ENCODE measurements at regions not wholly inside any gene's neighbourhood (a gene's known extent, or its start where the extent isn't known, plus 50 kb on each side); places are given as distances from the start of the nearest gene placed in this dataset.

- Mint-ChIP-seq H3K4me3 (no peak overlapping the region), H3K27me3 (ENCODE audit: low read depth, poor library complexity) (no peaks in the 10 kb centered on the region)
Measured at GRCh38 chr11:24400059-24400665, 96.7 kb upstream of the LUZP2 start.

GRCh38 chr11:24406389-24406788 is 90.5 kb upstream of the LUZP2 start:
- H3K4me1 Mint-ChIP-seq: no peaks in the 10 kb centered on the region
- no peak for TF ChIP-seq CTCF (IDR thresholded peaks at IDR 0.05)
- H3K27me3 Mint-ChIP-seq (ENCODE audit: low read depth, poor library complexity): no peaks in the 10 kb centered on the region
- H3K9me3 Mint-ChIP-seq: no peaks in the 10 kb centered on the region
- H3K27ac Mint-ChIP-seq: no peak overlapping the region
- DNase-seq: no peak
- H3K36me3 Mint-ChIP-seq (ENCODE audit: low read depth): no peaks in the 10 kb centered on the region
- H3K4me3 Mint-ChIP-seq: no peak overlapping the region

More at GRCh38 chr11:24400059-24400665, 96.7 kb upstream of the LUZP2 start:
- TF ChIP-seq CTCF (IDR thresholded peaks at IDR 0.05): no peak
- no peak for DNase-seq
- Mint-ChIP-seq H3K4me1 (peaks cover 6% of the 10 kb centered on the region), H3K27ac (no peak overlapping the region), H3K36me3 (ENCODE audit: low read depth) (no peaks in the 10 kb centered on the region), H3K9me3 (no peaks in the 10 kb centered on the region)

- no peak for DNase-seq
- H3K36me3 Mint-ChIP-seq (ENCODE audit: low read depth): no peaks in the 10 kb centered on the region
- no peak overlapping the region for H3K4me3 Mint-ChIP-seq
- H3K27ac Mint-ChIP-seq: no peak overlapping the region
- no peaks in the 10 kb centered on the region for H3K4me1 Mint-ChIP-seq
- H3K27me3 Mint-ChIP-seq (ENCODE audit: low read depth, poor library complexity): no peaks in the 10 kb centered on the region
- TF ChIP-seq CTCF (IDR thresholded peaks at IDR 0.05): no peak
- H3K9me3 Mint-ChIP-seq: no peaks in the 10 kb centered on the region
Measured at GRCh38 chr11:24406980-24407379, 89.9 kb upstream of the LUZP2 start.

GRCh38 chr11:24407733-24408132 is 89.1 kb upstream of the LUZP2 start:
- Mint-ChIP-seq H3K27ac (no peak overlapping the region), H3K4me3 (no peak overlapping the region), H3K9me3 (no peaks in the 10 kb centered on the region), H3K4me1 (no peaks in the 10 kb centered on the region), H3K36me3 (ENCODE audit: low read depth) (no peaks in the 10 kb centered on the region), H3K27me3 (ENCODE audit: low read depth, poor library complexity) (no peaks in the 10 kb centered on the region)
- no peak for TF ChIP-seq CTCF (IDR thresholded peaks at IDR 0.05)
- DNase-seq: no peak

GRCh38 chr11:24408202-24408601 is 88.7 kb upstream of the LUZP2 start:
- no peaks in the 10 kb centered on the region for H3K27me3 Mint-ChIP-seq (ENCODE audit: low read depth, poor library complexity)
- DNase-seq: no peak
- no peak overlapping the region for H3K27ac Mint-ChIP-seq
- H3K9me3 Mint-ChIP-seq: no peaks in the 10 kb centered on the region
- H3K4me1 Mint-ChIP-seq: no peaks in the 10 kb centered on the region
- H3K36me3 Mint-ChIP-seq (ENCODE audit: low read depth): no peaks in the 10 kb centered on the region
- H3K4me3 Mint-ChIP-seq: no peak overlapping the region
- no peak for TF ChIP-seq CTCF (IDR thresholded peaks at IDR 0.05)

GRCh38 chr11:24411791-24412190 is 85.1 kb upstream of the LUZP2 start:
- Mint-ChIP-seq H3K27me3 (ENCODE audit: low read depth, poor library complexity) (no peaks in the 10 kb centered on the region), H3K4me3 (no peak overlapping the region), H3K27ac (no peak overlapping the region), H3K9me3 (peaks cover 13% of the 10 kb centered on the region), H3K4me1 (no peaks in the 10 kb centered on the region), H3K36me3 (ENCODE audit: low read depth) (no peaks in the 10 kb centered on the region)
- no peak for TF ChIP-seq CTCF (IDR thresholded peaks at IDR 0.05)
- DNase-seq: no peak
